OCI-LY7 (cell line): ENCODE measurements at regions not wholly inside any gene's neighbourhood (a gene's known extent, or its start where the extent isn't known, plus 50 kb on each side); places are given as distances from the start of the nearest gene placed in this dataset.

ENCODE experiments used
- BruUV-seq: library from RNA; stranded (reverse); fragments of 400-500 nt; replicated peaks from 2 replicates; lab custom pipeline; 2021; lab: Mats Ljungman, UMichigan
- CTCF ChIA-PET: fragments of 300-600 bp; sonication (Branson Sonifier 250); formaldehyde crosslinking; loops from one replicate; lab custom pipeline; 2022; ENCODE audit warnings: antibody characterized with exemption; ENCODE audit not compliant: unreplicated experiment; lab: Charles Lee
- POLR2A ChIA-PET: fragments of 300-600 bp; sonication (Branson Sonifier 250); formaldehyde crosslinking; loops from one replicate; lab custom pipeline; 2022; ENCODE audit warnings: antibody characterized with exemption; lab: Charles Lee
- DNase-seq: peaks from one replicate; pipeline ENCODE4 v3.0.0-alpha.2; 2015; ENCODE audit warnings: low spot score
- H2AFZ ChIP-seq: fragments of 200-600 bp; sonication (generic), shearing (Covaris generic); 2 replicates; pipeline ENCODE4 v1.6.1; 2014; ENCODE audit warnings: mild to moderate bottlenecking, antibody characterized with exemption, low read length, moderate library complexity
- H3K27ac ChIP-seq: fragments of 200-600 bp; sonication (generic); 2 replicates; pipeline ENCODE4 v1.5.1; 2014; ENCODE audit warnings: mixed run types, low read depth, mild to moderate bottlenecking, moderate library complexity, low read length, inconsistent platforms; ENCODE audit not compliant: poor library complexity, severe bottlenecking
- H3K36me3 ChIP-seq: fragments of 200-600 bp; sonication (generic); 2 replicates; pipeline ENCODE4 v1.6.1; 2014; ENCODE audit warnings: mild to moderate bottlenecking, antibody characterized with exemption, low read length, moderate library complexity, mixed read lengths; ENCODE audit not compliant: insufficient read depth
- H3K4me1 ChIP-seq: fragments of 200-600 bp; sonication (generic); 2 replicates; pipeline ENCODE4 v1.5.1; 2014; ENCODE audit warnings: mild to moderate bottlenecking, low read length; ENCODE audit not compliant: insufficient read depth, poor library complexity, severe bottlenecking
- H3K4me2 ChIP-seq: fragments of 200-600 bp; sonication (generic); 2 replicates; pipeline ENCODE4 v1.6.1; 2014; ENCODE audit warnings: mild to moderate bottlenecking, low read length
- H3K4me3 ChIP-seq: fragments of 200-600 bp; sonication (generic); 2 replicates; pipeline ENCODE4 v1.5.1; 2014; ENCODE audit warnings: mild to moderate bottlenecking, low read depth, low read length; ENCODE audit not compliant: poor library complexity, severe bottlenecking
- H3K79me2 ChIP-seq: fragments of 200-600 bp; sonication (generic); 2 replicates; pipeline ENCODE4 v1.6.1; 2016; ENCODE audit warnings: low read depth, mild to moderate bottlenecking, low read length, moderate library complexity, mixed read lengths; ENCODE audit not compliant: insufficient read depth
- H3K9me2 ChIP-seq: fragments of 200-600 bp; sonication (generic); 2 replicates; pipeline ENCODE4 v1.6.1; 2016; ENCODE audit warnings: mild to moderate bottlenecking, low read length, mixed read lengths; ENCODE audit not compliant: insufficient read depth
- H3K9me3 ChIP-seq: fragments of 200-600 bp; sonication (generic); 2 replicates; pipeline ENCODE4 v1.6.1; 2014; ENCODE audit warnings: mild to moderate bottlenecking, mixed run types, low read length, mixed read lengths
- H4K20me1 ChIP-seq: fragments of 200-600 bp; sonication (generic); 2 replicates; pipeline ENCODE4 v1.6.1; 2014; ENCODE audit warnings: mild to moderate bottlenecking, antibody characterized with exemption, low read length, moderate library complexity, mixed read lengths; ENCODE audit not compliant: insufficient read depth
- EZH2phosphoT487 ChIP-seq: fragments of 200-600 bp; sonication (generic); IDR thresholded peaks from 2 replicates; pipeline ENCODE4 v1.6.1; 2018; ENCODE audit warnings: low read depth, borderline replicate concordance, mild to moderate bottlenecking, mixed run types, antibody characterized with exemption, low read length, moderate library complexity, mixed read lengths
- intact Hi-C: fragments of 100-400 bp; cut with micrococcal nuclease; formaldehyde crosslinking; loops from one replicate; pipeline ENCODE4 v1.10.0; 2022; ENCODE audit not compliant: unreplicated experiment
- TF ChIP-seq, protein P1 (sequence below): fragments of 200-600 bp; sonication (generic); conservative IDR thresholded peaks from 2 replicates; pipeline ENCODE4 v1.5.1; 2014; ENCODE audit warnings: mild to moderate bottlenecking, antibody characterized with exemption, low read length, moderate library complexity, mixed read lengths

DNA sequence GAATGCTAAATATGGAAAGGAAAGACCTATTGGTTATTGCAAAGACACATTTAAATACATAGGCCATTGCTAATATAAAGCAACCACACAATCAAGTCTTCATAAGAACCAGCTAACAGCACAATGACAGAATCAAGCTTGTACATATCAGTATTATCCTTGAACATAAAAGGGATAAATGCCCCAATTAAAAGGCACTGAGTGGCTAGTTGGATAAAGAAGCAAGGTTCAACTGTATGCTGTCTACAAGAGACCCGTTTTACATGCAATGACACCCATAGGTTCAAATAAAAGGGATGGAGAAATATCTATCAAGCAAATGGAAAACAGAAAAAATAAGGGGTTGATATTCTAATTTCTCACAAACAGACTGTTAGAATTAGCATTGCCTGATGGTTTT lies 706.1 kb downstream of the EPHA3 start:
- H3K36me3 ChIP-seq: no peaks in the 10 kb centered on the region
- TF ChIP-seq EZH2phosphoT487: no peak
- TF ChIP-seq, protein P1, sequence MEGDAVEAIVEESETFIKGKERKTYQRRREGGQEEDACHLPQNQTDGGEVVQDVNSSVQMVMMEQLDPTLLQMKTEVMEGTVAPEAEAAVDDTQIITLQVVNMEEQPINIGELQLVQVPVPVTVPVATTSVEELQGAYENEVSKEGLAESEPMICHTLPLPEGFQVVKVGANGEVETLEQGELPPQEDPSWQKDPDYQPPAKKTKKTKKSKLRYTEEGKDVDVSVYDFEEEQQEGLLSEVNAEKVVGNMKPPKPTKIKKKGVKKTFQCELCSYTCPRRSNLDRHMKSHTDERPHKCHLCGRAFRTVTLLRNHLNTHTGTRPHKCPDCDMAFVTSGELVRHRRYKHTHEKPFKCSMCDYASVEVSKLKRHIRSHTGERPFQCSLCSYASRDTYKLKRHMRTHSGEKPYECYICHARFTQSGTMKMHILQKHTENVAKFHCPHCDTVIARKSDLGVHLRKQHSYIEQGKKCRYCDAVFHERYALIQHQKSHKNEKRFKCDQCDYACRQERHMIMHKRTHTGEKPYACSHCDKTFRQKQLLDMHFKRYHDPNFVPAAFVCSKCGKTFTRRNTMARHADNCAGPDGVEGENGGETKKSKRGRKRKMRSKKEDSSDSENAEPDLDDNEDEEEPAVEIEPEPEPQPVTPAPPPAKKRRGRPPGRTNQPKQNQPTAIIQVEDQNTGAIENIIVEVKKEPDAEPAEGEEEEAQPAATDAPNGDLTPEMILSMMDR: no peak
- H3K4me1 ChIP-seq: no peaks in the 10 kb centered on the region
- H4K20me1 ChIP-seq: no peaks in the 10 kb centered on the region
- H3K9me3 ChIP-seq: no peaks in the 10 kb centered on the region
- no peaks in the 10 kb centered on the region for H3K9me2 ChIP-seq
- no peak overlapping the region for H3K4me3 ChIP-seq
- CTCF ChIA-PET: no interaction called here
- intact Hi-C loops: no loop called here
- BruUV-seq: no TSS peak
- no peak overlapping the region for H3K4me2 ChIP-seq
- no peak for DNase-seq
- H3K79me2 ChIP-seq: no peaks in the 10 kb centered on the region
- H2AFZ ChIP-seq: no peak overlapping the region
- no peak overlapping the region for H3K27ac ChIP-seq
- POLR2A ChIA-PET: no interaction called here

DNA sequence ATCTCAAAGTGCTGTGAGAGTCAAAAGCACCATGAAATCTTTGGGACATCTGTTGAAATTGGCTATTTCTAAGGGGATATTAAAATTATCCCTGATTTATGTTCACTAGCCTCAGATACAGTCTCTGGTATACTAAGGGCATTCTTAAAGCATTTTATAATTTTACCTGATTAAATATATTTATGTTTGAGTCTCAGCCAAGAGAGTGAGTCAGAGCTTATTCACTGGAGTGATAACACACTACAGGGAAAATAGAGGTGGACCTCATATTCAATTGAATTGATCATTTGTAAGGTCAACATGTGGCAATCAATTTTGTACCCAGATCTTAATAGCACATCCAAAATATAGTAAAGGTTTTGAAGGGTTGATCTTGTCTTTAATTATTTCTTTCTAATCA lies 733.6 kb downstream of the EPHA3 start:
- Histone ChIP-seq H2AFZ (no peak overlapping the region), H4K20me1 (no peaks in the 10 kb centered on the region), H3K79me2 (no peaks in the 10 kb centered on the region), H3K9me2 (no peaks in the 10 kb centered on the region), H3K4me3 (no peak overlapping the region), H3K4me2 (no peak overlapping the region), H3K36me3 (no peaks in the 10 kb centered on the region), H3K4me1 (no peaks in the 10 kb centered on the region), H3K27ac (no peak overlapping the region), H3K9me3 (no peaks in the 10 kb centered on the region)
- CTCF ChIA-PET: no interaction called here
- no TSS peak for BruUV-seq
- DNase-seq: no peak
- TF ChIP-seq, protein P1: no peak
- TF ChIP-seq EZH2phosphoT487: no peak
- POLR2A ChIA-PET: interaction anchor here (0.7 kb wide), 1 partner anchor 393 kb away, joined by 3 read pairs; no protein-coding TSS in a partner anchor
- intact Hi-C loops: no loop called here

DNA sequence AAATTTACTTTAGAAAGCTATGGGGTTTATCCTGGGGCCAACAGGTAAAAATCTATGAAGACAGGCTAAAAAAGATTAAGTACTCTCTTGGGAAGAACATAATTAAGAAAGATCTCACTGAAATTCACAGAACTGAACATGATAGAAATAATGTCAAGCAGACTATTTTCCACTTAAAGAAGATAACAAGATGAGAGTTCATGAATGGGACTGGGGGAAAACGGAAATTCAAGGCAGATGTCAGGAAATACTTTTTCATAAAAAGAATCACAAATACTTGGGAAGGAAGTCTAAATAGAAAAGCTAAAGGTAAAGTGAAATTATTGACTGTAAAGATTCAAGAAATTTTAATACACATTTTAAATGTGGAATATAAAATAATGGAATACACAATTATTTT lies 737.6 kb downstream of the EPHA3 start:
- Histone ChIP-seq H3K9me2 (no peaks in the 10 kb centered on the region), H3K27ac (no peak overlapping the region), H3K4me2 (no peak overlapping the region), H3K9me3 (no peaks in the 10 kb centered on the region), H3K4me3 (no peak overlapping the region), H3K4me1 (no peaks in the 10 kb centered on the region), H4K20me1 (no peaks in the 10 kb centered on the region), H3K36me3 (no peaks in the 10 kb centered on the region), H3K79me2 (no peaks in the 10 kb centered on the region), H2AFZ (no peak overlapping the region)
- intact Hi-C loops: no loop called here
- CTCF ChIA-PET: no interaction called here
- DNase-seq: no peak
- POLR2A ChIA-PET: no interaction called here
- TF ChIP-seq EZH2phosphoT487: no peak
- TF ChIP-seq, protein P1: no peak
- no TSS peak for BruUV-seq
